ENCODE measurements at regions not wholly inside any gene's neighbourhood (a gene's known extent, or its start where the extent isn't known, plus 50 kb on each side); places are given as distances from the start of the nearest gene placed in this dataset.

DNA sequence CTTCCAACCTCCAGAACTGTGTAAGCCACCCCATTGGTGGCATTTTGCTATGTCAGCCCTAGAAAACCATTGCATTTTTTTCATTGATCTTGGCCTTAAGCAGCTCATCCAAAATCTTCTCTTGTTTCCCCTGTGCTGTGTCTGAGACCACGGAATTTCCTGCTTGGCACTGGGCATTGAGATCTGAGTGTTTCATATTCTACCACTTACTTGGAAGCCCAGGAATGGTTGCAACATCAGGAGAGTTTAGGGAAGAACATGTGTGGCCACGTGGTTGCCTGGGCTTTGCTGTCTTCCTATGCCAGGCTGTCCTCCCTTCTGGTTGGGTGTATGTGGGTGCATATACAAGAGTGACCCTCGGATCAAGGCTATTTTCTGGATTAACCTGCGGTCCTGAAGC lies 139.3 kb upstream of the PMEPA1 start:
- Mint-ChIP-seq H3K27me3 (ENCODE audit: low read depth) (peaks cover 14% of the 10 kb centered on the region), H3K4me3 (no peak overlapping the region), H3K36me3 (ENCODE audit: insufficient read depth in 1 of 3, low read depth in 3 of 3) (no peaks in the 10 kb centered on the region; a peak in 1 of 7 replicates), H3K9me3 (no peaks in the 10 kb centered on the region; a peak in 1 of 5 replicates), H3K27ac (no peak overlapping the region), H3K4me1 (peaks cover 2% of the 10 kb centered on the region in 2 experiments; a peak in 1 of 4 replicates)
- H3K4ac ChIP-seq (ENCODE audit: low read depth, low read length): no peak overlapping the region
- no peaks in the 10 kb centered on the region for H3K23me2 ChIP-seq (ENCODE audit: insufficient read length, low read depth, low read length, poor library complexity, severe bottlenecking)
- no peak overlapping the region for H3T11ph ChIP-seq (ENCODE audit: low read length)
- DNase-seq: peak; percentile 5
- no peak overlapping the region for H3K18ac ChIP-seq (ENCODE audit: insufficient read length, low read depth, low read length)
- no peak overlapping the region for H2BK120ac ChIP-seq (ENCODE audit: low read depth, low read length, poor library complexity, severe bottlenecking)
- H3K4me2 ChIP-seq (ENCODE audit: insufficient read depth, insufficient read length, low read length): no peak overlapping the region
- no peak overlapping the region for H2AK5ac ChIP-seq (ENCODE audit: insufficient read length, low read length)
- H3K27ac ChIP-seq (ENCODE audit: insufficient read length, low read depth, low read length): no peak overlapping the region
- H3K79me1 ChIP-seq (ENCODE audit: insufficient read depth, low read depth, low read length, poor library complexity, severe bottlenecking): no peaks in the 10 kb centered on the region
- no peak overlapping the region for H2BK15ac ChIP-seq (ENCODE audit: low read depth, low read length)
- TF ChIP-seq CTCF (conservative IDR thresholded peaks at IDR 0.05): no peak
- no peaks in the 10 kb centered on the region for H3K4me1 ChIP-seq (ENCODE audit: insufficient read depth, low read length)
- WGBS (ENCODE audit: extremely low coverage, insufficient read length, low lambda C conversion rate): no CpG with 5 or more reads among the region's 4 CpGs
- no peak overlapping the region for H2BK20ac ChIP-seq (ENCODE audit: low read depth, low read length, poor library complexity, severe bottlenecking)
- no peak overlapping the region for H3K9ac ChIP-seq (ENCODE audit: extremely low read depth, insufficient read length, low read length)
- no peak overlapping the region for H4K5ac ChIP-seq (ENCODE audit: insufficient read length, low read depth, low read length)
- no peaks in the 10 kb centered on the region for H3K9me3 ChIP-seq (ENCODE audit: control insufficient read depth, low read depth, low read length)
- H3K27me3 ChIP-seq (ENCODE audit: insufficient read depth, low read length): no peaks in the 10 kb centered on the region
- H2BK5ac ChIP-seq (ENCODE audit: insufficient read length, low read length): no peak overlapping the region
- no peaks in the 10 kb centered on the region for H4K20me1 ChIP-seq (ENCODE audit: control insufficient read depth, insufficient read depth, insufficient read length)
- H4K8ac ChIP-seq (replicated peaks; ENCODE audit: insufficient read length, low read depth, low read length): no peak overlapping the region
- no peak overlapping the region for H4K91ac ChIP-seq (ENCODE audit: insufficient read length, low read depth, low read length)
- no peak overlapping the region for H2AFZ ChIP-seq (ENCODE audit: low read length)
- no peak overlapping the region for H3K56ac ChIP-seq (ENCODE audit: insufficient read length, low read depth, low read length)
- H2BK12ac ChIP-seq (ENCODE audit: insufficient read length, low read depth, low read length): no peak overlapping the region
- H3K14ac ChIP-seq (ENCODE audit: insufficient read depth, low read length): no peak overlapping the region
- H3K79me2 ChIP-seq (ENCODE audit: insufficient read depth, low read length): no peaks in the 10 kb centered on the region
- H3K23ac ChIP-seq (ENCODE audit: insufficient read length, low read depth, low read length): no peak overlapping the region
